Activated naive CD8-positive, alpha-beta T cell treated with anti-CD3 and anti-CD28 coated beads, Interleukin-2, amount 50 U/mL, for 16 hours (primary cell): ENCODE measurements at regions not wholly inside any gene's neighbourhood (a gene's known extent, or its start where the extent isn't known, plus 50 kb on each side); places are given as distances from the start of the nearest gene placed in this dataset.
"Not testable (repeated sequence)": the region's sequence is repeated elsewhere in the genome, so short reads cannot be mapped to it uniquely, and the experiment has no call there.

Source experiments
- DNase-seq: peaks from one replicate; pipeline ENCODE4 v3.0.0-alpha.2; 2020; ENCODE audit warnings: low read depth, low spot score

DNA sequence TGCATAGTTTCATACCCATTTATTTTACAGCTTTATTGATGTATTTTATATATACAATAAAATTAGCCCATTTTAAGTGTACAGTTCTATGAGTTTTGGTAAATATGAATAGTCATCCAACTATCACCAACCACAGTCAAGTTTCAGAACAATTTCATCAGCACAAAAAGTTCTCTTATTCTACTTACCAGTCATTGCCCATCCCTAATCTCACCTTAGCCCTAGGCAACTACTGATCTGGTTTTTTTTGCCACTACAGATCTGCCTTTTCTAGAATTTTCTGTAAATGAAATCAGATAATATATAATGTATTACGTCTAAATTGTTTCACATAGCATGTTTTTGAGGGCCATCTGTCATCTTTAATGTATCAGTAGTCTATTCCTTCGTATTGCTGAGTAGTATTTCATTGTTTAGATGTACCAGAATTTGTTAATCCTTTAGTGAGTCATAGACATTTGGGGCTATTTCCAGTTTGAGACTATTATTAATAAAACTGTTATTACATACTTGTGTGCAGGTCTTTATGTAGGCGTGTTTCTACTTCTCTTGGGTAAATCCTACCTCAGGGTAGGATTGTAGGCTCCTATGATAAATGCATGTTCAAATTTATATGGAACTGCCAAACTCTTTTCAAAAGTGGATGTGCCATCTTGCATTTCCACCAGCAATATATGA lies 198.5 kb upstream of the ADAMTSL1 start:
- DNase-seq, result no peak

DNA sequence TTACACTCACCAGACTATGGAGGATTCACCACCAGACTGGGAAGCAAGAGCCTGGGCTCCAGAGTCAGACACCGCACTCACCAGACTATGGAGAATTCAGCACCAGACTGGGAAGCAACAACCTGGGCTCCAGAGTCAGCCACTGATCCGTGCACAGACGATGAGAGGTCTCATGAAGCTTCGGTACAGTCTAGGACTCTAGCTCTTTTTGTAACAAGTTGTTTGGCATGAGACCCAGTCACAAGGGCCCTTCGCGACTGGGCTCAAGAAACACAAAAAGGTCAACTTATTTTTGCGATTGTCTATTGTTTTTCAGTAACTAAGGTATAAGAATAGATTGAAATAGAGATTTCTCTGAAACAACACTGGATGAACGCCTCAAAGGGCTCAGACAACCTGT lies 192.7 kb upstream of the ADAMTSL1 start:
- DNase-seq, result no peak

GRCh38 chr9:18294229-18294628 lies 179.7 kb upstream of the ADAMTSL1 start:
- no peak for DNase-seq

DNA sequence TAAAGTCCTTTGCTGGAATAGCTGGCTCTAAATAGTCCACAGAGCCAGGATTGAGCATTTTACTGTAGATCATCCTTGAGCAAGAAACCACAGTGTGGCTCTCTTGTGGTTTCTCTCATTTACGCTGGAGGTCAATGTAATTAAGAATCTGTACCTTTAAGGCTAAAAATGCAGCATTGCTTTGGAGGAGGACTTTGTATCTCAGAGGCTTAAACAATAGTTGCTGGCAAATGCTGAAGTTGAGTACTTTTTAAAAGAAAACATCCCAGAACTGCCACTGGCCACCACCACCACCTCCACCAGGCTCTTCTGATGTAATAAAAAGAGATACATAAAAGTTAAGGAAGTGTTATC lies 177.3 kb upstream of the ADAMTSL1 start:
- DNase-seq, result no peak

DNA sequence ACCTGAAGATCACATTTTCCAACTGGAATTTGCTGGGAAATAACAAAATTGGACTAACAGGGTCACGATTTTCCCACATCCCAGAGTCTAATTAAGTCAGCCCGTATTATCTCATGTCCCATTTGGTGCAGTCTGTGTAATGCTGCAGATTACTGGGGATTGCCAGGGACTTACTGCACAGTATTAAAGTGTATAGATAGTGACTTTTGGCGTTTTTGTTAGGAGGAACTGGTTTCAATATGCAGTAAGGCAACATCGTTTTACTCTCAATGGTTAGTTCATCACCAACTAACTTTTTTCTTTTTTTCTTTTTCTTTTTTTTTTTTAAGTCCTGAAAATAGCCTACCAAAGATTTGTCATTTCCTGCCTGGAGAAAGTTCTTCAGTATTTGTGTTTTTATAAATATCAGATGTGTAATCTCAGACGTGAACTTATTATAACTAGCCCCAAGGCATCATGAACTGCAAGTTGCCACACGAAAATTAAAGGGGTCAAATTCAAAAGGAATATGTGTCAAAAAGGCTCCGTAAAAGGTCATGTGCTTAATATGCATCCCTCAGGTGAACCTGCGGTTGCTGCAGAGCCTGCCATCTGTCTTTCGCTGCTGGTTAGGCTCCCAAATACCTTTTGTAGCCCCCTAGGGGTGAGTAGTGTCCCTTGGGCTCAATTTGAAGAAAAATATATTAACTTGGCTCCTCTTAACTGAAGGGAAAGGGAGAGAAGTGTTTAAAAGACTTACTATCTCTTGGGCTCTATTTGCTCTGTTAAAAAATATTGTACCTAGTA lies 176.7 kb upstream of the ADAMTSL1 start:
- DNase-seq, result no peak

DNA sequence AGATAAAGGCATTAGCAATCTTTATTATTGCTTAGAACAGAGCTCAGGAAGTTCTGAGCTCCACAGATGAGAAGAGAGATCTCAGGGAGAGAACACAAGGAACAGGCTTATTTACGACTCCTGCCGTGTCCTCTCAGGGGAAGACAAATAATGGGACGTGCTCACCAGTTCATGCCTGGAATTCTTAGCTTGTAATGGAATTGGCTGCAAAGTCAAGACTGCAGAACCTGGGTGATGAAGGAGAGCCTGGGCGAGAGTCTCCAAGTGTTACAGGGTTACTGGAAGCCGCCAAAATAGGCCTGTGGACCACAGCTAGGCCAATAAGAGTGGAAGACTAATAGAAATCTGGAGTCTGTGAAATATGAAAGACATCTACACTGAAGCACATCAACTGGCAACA lies 174.5 kb upstream of the ADAMTSL1 start:
- DNase-seq, result no peak

GRCh38 chr9:18305167-18305806 lies 168.7 kb upstream of the ADAMTSL1 start:
- DNase-seq, result not testable (repeated sequence)

DNA sequence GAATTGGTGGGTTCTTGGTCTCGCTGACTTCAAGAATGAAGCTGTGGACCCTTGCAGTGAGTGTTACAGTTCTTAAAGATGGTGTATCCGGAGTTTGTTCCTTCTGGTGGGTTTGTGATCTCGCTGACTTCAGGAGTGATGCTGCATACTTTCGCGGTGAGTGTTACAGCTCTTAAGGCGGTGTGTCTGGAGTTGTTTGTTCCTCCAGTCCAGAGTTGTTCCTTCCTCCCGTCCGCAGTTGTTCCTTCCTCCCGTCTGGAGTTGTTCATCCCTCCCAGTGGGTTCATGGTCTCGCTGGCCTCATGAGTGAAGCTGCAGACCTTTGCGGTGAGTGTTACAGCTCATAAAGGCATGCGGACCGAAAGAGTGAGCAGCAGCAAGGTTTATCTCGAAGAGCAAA lies 159.6 kb upstream of the ADAMTSL1 start:
- DNase-seq, result no peak

DNA sequence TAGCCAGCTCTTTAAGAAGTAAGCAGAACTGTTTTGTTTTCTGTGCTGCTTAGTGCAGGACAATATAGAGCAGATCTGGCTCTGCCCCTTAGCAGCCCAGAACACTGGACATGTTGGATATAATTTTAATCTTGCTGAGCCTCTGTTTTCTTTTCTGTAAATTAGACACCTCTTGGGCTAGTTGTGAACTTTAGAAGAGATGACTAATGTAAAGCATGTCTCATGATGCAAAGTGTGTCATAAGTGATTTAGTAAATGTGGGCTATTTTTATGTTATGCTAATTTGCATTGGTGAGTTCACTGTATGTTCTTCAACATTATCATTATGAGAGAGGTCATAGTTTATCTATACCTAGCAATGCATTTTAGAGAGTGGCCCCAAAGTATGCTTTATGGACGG lies 156.1 kb upstream of the ADAMTSL1 start:
- no peak for DNase-seq

GRCh38 chr9:18319918-18320445 lies 154.0 kb upstream of the ADAMTSL1 start:
- no peak for DNase-seq

DNA sequence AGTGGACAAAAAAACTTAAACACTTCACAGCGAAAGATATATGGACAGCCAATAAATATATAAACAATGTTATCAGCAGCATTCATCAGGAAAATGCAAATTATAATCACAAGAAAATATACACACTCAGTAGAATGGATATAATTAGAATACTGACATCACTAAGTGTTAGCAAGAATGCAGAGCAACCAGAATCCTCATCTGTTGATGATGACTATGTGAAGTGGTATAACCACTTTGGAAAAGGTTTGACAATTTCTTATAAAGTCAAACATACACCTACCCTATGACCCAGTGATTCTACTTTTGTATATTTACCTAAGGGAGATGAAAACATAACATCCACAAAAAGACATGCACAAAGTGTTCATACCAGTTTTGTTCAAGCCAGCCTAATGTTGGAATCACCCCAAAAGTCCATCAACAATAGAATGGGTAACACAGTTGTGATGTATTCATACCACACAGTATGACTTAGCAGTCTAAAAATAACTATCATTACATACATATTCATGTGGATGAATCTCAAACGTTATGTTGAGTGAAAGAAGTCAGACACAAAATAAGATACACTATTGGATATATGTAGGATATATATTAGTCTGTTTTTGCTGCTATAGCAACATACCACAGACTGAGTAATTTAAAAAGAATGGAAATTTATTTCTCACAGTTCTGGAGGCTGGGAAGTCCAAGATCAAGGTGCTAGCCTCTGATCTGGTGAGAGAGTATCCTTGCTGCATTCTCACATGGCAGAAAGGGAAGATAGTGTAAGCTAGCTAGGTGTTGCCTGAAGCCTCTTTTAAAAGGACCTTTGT lies 148.8 kb upstream of the ADAMTSL1 start:
- no peak for DNase-seq

GRCh38 chr9:18325746-18326011 lies 148.3 kb upstream of the ADAMTSL1 start:
- not testable (repeated sequence) for DNase-seq

GRCh38 chr9:18327121-18327520 lies 146.8 kb upstream of the ADAMTSL1 start:
- no peak for DNase-seq

DNA sequence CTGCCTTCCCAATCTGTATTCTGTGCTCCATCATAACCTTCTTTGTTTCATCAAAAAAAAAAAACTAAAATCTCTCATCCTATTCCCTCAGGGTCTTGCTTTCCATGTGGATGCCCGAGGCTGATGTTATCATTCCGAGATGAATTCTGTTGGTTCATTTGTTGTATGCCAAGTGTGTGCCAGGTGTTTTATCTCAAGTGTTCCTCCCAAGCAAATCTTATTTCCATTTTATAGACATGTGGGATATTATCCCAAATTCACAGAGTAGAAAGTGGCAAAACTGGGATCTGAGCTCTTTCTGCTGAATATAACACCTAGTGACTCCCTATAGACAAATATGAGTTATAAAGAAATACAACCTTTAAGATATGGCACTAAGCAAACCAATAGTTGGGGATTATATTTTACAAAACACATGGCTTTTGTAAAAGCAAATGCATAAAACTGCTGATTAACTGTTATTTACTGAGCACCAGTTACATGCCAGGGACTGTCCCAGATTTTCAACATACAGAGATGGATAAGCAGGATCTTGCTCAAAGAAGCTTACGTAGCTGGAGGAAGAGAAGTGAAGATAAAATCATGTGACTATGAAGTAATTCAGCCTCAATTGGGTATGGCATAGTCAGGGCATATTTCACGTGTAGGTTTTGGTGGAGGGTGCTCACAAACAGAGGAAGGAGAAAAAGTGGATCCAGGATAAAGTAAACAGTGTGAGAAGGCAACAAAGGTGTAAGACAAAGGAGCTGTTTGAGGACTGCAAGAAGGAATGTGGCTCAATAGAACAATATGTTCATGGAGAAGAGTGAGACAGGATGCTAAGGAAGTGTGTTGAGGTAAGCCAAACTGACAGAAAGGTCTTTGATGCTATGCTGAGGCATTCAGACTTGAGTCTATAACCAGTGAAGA lies 143.3 kb upstream of the ADAMTSL1 start:
- DNase-seq, result no peak

- DNase-seq, result no peak
Observed at GRCh38 chr9:18331310-18331684, 142.7 kb upstream of the ADAMTSL1 start.

DNA sequence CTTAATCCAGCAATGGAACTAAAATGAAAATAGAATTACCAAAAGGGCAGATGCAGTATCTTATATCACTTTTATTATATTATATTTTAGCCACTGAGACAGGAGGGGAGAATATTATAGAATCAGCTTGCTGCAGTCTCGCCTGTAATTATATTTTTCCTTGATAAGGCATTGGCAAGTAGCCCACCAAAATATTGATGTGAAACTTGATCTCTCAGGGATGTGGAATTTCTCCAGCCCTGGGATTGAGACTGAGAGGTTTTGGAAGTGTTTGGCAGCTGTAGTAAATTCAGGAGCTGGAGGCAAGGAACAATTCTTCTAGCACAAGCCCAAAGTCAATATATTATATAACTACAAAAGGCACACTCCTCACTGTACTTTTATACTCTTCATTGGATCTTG lies 142.1 kb upstream of the ADAMTSL1 start:
- no peak for DNase-seq

DNA sequence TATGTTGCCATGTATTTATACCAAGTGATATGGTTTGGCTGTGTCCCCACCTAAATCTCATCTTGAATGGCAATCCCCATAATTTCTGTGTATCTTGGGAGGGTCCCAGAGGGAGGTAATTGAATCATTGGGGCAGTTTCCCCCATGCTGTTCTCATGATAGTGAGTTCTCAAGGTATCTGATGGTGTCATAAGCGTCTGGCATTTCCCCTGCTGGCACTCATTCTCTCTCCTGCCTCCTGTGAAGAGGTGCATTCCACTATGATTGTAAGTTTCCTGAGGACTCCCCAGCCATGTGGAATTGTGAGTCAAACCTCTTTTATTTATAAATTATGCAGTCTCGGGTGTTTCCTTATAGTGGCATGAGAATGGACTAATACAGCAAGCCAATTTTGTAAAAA lies 140.8 kb upstream of the ADAMTSL1 start:
- no peak for DNase-seq

DNA sequence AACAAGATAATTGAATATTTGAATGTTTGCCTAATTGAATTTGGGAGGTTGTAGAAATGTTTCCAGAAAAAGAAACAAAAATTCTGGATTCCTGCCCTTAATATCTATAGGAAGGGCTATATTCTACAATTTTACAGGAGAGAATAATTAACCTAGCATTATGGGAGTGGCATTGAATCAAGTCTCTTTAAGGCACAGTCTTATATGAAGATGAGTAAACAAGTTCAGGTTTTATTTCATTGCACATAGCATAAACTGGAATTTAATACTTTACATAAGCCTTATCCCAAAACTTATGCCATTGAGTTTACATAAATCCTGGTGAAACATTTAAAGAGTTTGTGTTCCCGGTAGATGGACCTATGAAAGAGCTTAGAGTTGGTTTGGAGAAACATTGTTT lies 138.1 kb upstream of the ADAMTSL1 start:
- DNase-seq, result no peak

- DNase-seq, result no peak
Observed at GRCh38 chr9:18338042-18338441, 135.9 kb upstream of the ADAMTSL1 start.

GRCh38 chr9:18343784-18344183 lies 130.2 kb upstream of the ADAMTSL1 start:
- DNase-seq, result no peak

- DNase-seq, result no peak
Observed at GRCh38 chr9:18346745-18347144, 127.2 kb upstream of the ADAMTSL1 start.
